IPS-NIHi7 (cell line): ENCODE measurements at regions not wholly inside any gene's neighbourhood (a gene's known extent, or its start where the extent isn't known, plus 50 kb on each side); places are given as distances from the start of the nearest gene placed in this dataset.
"Not testable (repeated sequence)": the region's sequence is repeated elsewhere in the genome, so short reads cannot be mapped to it uniquely, and the experiment has no call there.

ENCODE experiments used
- DNase-seq: peaks from one replicate; pipeline ENCODE4 v3.0.0; 2012; ENCODE audit warnings: mixed read lengths; ENCODE audit errors: extremely low spot score

DNA sequence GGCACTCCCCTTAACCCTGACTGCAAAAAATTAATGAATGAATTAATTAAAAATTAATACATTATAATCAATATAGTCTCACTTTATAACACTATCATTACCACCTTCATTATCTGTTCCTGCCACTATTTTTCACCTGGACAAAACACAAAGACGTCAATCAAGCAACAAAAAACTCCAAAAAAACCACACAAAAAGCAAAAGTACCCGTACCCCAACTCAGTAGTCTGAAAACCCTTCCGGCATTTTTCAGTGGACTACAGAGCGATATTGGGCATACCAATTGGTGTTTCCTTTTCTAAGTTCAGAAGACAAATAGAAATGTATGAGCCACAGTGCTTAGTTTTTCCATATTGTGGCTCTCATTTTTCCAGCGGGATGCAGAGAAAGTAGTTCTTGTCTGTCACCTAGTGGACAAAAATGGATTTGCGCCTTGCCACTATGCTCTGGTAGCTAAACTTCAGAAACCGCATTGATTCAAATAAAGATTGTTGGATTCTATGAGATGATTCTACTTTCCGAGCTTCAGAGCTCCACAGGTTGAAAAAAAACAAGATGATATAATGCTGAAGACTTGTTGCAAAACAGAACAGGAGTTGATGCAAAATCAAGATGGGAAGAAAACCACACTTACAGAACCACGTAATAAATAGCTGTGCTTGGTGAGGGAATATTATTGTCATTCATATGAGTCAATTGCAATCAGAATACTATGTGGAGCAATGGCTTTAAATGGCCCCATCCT, 50.6 kb upstream of the ITGB1 start:
- peak; percentile 54 for DNase-seq

- not testable (repeated sequence) for DNase-seq
Observed at GRCh38 chr10:33007731-33008381, 49.8 kb upstream of the ITGB1 start.
